ENCODE measurements at regions not wholly inside any gene's neighbourhood (a gene's known extent, or its start where the extent isn't known, plus 50 kb on each side); places are given as distances from the start of the nearest gene placed in this dataset.
A peak's percentile ranks its signal among the peaks of the same experiment; 100 is the strongest.

GRCh38 chr18:7349181-7349837, 118.4 kb downstream of the LRRC30 start:
- DNase-seq (ENCODE audit: low read depth): no peak

GRCh38 chr18:7358989-7359726, 128.3 kb downstream of the LRRC30 start:
- DNase-seq (ENCODE audit: low read depth): no peak

GRCh38 chr18:7360606-7361170, 129.8 kb downstream of the LRRC30 start:
- no peak for DNase-seq (ENCODE audit: low read depth)

- no peak for DNase-seq (ENCODE audit: low read depth)
These were observed 132.4 kb downstream of the LRRC30 start for GRCh38 chr18:7363338-7363737.

- DNase-seq (ENCODE audit: low read depth): no peak
These were observed 135.7 kb downstream of the LRRC30 start for GRCh38 chr18:7366597-7366996.

- no peak for DNase-seq (ENCODE audit: low read depth)
These were observed 136.4 kb downstream of the LRRC30 start for GRCh38 chr18:7367336-7367735.

- no peak for DNase-seq (ENCODE audit: low read depth)
These were observed 138.1 kb downstream of the LRRC30 start for GRCh38 chr18:7369006-7369405.

GRCh38 chr18:7370375-7370774, 139.5 kb downstream of the LRRC30 start:
- no peak for DNase-seq (ENCODE audit: low read depth)

GRCh38 chr18:7370802-7371201, 139.9 kb downstream of the LRRC30 start:
- no peak for DNase-seq (ENCODE audit: low read depth)

GRCh38 chr18:7373441-7373840, 142.6 kb downstream of the LRRC30 start:
- DNase-seq (ENCODE audit: low read depth): no peak

GRCh38 chr18:7381307-7381706, 150.4 kb downstream of the LRRC30 start:
- no peak for DNase-seq (ENCODE audit: low read depth)

- no peak for DNase-seq (ENCODE audit: low read depth)
These were observed 151.6 kb downstream of the LRRC30 start for GRCh38 chr18:7382328-7383001.

GRCh38 chr18:7383002-7383980, 152.4 kb downstream of the LRRC30 start:
- no peak for DNase-seq (ENCODE audit: low read depth)

GRCh38 chr18:7388741-7389140, 157.9 kb downstream of the LRRC30 start:
- no peak for DNase-seq (ENCODE audit: low read depth)

GRCh38 chr18:7390731-7391492, 160.0 kb downstream of the LRRC30 start:
- DNase-seq (ENCODE audit: low read depth): no peak

GRCh38 chr18:7393080-7393479, 162.2 kb downstream of the LRRC30 start:
- no peak for DNase-seq (ENCODE audit: low read depth)

GRCh38 chr18:7394050-7394659, 163.3 kb downstream of the LRRC30 start:
- no peak for DNase-seq (ENCODE audit: low read depth)

- no peak for DNase-seq (ENCODE audit: low read depth)
These were observed 164.7 kb downstream of the LRRC30 start for GRCh38 chr18:7395566-7395965.

- peak; percentile 4 for DNase-seq (ENCODE audit: low read depth)
These were observed 153.2 kb upstream of the PTPRM start for GRCh38 chr18:7413906-7414305.

- DNase-seq (ENCODE audit: low read depth): peak; percentile 1
These were observed 152.7 kb upstream of the PTPRM start for GRCh38 chr18:7414459-7414858.

Measured in ELR (cell line).